G401 (cell line): ENCODE measurements at regions not wholly inside any gene's neighbourhood (a gene's known extent, or its start where the extent isn't known, plus 50 kb on each side); places are given as distances from the start of the nearest gene placed in this dataset.

Experiments used
- DNase-seq: peaks from one replicate; pipeline ENCODE4 v3.0.0-alpha.2; 2015; ENCODE audit warnings: low spot score
- in situ Hi-C: cut with HindIII; loops from 2 replicates; pipeline ENCODE4 v1.10.0; 2016; ENCODE audit warnings: low sequenced_read_pairs, mixed read lengths

DNA sequence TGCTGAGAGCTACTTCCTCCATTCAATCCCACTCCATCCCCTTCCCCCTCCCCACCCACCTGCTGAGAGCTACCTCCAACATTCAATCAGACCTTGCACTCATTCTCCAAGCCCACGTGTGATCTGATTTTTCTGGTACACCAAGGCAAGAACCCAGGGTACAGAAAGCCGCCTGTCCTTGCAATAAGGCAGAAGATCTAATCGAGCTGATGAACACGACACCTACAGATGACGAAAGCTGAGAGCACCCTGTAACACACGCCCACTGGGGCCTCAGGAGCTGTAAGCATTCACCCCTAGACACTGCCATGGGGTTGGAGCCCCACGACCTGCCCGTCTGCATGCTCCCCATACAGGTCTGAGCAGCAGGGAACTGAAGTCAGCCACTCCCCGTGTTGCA is 58.3 kb downstream of the TRIML1 start:
- in situ Hi-C loops, result no loop called here
- DNase-seq, result no peak

DNA sequence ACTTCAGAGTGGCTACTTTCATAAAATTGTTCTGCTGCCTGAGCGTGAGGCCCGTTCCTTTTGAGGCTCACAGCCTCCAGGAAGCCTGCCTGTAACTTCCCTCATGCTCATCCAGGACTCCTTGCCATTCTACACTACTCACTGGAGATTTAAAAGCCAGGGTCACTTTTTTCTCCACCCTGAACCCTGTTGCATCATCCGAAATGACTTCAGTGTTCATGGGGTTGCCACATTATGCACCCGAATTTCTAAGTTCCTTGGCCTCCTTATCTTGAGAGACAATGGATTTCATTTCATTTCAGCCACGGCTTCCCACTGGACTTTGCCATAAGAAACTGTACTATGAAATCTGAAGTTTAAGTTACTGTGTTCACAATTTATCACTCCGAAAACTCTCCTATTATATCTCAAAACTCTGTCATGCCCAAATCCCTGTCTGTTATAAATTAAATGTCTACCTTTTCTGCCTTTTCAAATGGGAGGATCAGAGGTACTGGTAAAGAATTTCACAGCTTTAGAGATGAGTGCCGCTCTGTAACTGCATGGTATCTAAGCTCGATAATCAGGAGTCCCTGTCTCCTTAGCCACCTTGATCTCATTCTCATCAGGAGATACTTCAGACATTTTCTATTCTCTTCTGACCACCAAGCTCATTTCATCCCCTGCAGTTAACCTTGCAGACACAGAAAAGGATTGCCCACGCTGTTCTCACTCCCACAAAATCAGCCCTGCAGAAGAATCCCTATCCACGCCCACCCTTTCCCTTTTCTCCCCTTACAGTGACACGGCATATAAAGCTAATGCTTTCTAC is 59.9 kb downstream of the TRIML1 start:
- in situ Hi-C loops, result no loop called here
- DNase-seq, result no peak

DNA sequence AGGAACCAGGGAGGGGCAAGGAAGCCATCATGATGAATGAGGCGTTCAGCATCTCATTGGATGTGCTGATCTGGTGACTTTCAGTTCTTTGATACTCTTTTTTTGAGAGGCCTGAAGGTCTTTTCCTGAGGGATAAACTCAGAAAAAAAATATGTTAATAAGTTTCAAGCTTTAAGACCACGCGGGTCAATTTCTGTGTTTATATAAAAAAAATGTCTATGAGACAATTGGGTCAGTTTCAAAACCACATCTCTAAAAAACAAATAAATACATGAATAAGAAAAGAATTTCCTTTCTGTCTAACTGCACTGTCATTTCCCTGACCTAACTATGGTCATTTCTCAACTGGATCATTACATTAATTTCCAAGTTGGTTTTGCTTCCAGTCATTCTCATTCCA is 62.6 kb downstream of the TRIML1 start:
- DNase-seq, result no peak
- in situ Hi-C loops, result no loop called here

DNA sequence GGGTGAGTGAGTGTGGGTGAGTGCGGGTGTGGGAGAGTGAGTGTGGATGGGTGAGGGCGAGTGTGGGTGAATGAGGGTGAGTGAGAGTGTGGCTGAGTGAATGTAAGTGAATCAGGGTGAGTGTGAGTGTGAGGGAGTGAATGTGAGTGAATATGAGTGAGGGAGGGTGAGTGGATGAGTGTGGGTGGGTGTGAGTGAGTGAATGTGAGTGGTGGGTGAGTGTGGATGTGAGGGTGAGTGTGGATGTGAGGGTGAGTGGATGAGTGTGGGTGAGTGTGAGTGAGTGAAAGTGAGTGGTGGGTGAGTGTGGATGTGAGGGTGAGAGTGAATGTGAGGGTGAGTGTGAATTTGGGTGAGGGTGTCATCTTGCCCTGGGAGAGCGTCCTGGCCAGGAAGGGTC is 67.5 kb downstream of the TRIML1 start:
- in situ Hi-C loops, result no loop called here

DNA sequence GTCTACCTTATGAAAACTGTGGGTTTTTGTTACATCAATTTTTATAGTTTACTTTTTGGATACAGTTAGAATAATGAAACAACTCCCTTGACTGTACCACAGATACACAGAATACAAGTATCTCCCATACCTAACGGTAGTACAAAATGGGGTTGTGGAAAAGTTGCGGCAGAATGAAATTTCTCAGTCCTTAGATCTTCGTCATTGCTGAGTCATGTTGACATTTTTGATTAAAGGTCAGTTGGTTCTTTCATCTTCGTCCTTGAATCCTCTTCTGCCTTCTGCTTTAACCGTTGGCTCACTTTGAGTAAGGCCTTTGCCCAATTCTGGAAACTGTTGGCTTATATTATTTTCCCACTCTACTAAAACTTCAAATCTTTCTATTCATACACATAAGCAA is 75.6 kb downstream of the TRIML1 start:
- DNase-seq, result no peak
- in situ Hi-C loops, result no loop called here

More for the DNA sequence above, 67.5 kb downstream of the TRIML1 start:
- no peak for DNase-seq

DNA sequence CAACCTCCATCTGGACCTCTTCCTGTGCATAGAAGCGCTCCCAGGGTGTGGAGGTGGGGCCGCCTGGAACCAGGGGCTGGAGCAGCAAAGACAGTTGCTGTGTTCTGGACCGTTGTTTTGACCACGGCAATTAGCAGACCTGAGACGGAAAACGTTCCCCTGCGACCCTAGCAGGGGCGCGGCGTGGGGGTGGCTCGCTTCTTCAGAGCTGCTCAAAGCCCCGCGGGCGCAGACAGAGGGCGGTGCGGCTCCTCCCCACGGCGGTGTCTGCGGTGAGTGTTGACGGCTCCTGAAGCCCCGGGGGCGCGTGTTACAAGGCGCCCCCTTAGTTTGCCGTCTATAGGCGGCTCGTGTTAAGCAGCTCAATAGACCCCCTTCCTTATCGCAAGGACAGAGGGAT is 79.2 kb downstream of the TRIML1 start:
- in situ Hi-C loops, result no loop called here
- DNase-seq, result no peak

DNA sequence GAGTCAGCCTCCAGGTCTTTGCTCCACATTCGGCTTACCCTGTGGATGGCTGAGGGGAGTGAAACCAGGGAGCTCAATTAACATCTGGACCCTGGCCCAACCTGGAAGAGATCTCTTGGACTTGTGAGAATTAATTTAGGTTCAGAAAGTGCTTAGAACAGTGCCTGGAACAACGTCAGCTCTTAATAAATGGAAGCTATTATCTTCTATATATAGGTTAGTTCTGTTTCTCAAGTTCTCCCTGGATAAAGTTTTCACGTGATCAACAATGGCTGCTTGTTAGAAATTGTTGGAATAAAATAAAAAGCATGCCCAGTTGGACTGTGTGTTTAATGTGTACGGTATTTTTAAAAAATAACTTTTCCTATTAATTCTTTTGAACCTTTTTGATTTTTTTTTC is 80.8 kb downstream of the TRIML1 start:
- in situ Hi-C loops, result no loop called here
- no peak for DNase-seq

DNA sequence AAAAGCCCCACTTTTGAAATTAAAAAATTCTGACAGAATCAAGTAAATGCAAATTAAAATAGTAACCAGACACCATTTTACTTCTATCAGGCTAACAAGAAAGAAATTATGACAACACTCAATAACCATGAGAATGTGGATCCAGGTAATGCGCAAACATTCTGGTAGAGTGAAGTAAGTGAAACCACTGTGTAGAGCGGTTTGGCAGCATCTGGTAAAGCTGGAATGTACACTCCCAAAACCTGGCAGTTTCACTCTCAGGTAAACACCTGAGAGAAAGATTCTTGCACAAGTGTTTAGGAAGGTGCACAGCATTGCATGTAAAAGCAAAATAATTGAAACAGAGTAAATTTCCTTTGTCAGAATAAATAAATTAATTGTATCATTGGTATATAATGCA is 81.8 kb downstream of the TRIML1 start:
- in situ Hi-C loops, result no loop called here

DNA sequence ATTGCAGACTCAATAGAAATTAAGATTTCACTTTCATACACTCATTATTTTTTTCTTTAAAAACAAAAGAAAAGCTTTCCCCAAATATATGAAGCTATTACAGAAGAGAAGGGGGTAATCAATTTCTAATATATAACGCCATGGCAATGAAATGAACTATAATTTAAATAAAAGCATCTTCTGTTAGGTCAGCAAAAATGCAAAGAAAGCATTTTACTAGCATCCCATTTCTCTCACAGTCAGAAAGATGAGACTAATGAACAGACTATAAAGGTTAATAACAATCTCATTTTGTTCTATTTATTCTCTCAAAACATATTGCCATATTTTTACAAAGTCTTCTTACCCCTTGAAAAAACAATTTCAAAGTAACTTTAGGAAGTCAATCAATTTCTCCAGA is 89.0 kb downstream of the TRIML1 start:
- no peak for DNase-seq
- in situ Hi-C loops, result no loop called here

More for the DNA sequence above, 81.8 kb downstream of the TRIML1 start:
- no peak for DNase-seq

DNA sequence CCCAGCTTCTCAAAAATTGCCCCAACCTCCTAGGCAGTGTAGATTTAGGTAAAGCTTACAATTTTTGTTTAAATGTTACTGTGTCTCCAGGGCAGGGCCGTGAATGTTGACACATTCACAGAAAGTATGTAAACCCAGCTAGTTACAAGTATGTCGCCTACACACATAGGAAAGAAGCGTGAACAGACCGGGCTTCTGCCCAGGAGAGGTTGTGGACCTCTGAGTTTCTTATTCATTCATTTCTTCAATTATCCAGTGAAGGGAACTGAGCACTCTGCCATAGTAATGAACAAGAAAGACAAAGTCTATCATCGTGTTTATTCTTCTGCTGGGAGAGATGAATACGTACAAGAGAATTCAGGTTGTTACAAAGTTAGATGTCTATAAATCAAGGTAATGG is 93.2 kb downstream of the TRIML1 start:
- DNase-seq, result no peak
- in situ Hi-C loops, result no loop called here

DNA sequence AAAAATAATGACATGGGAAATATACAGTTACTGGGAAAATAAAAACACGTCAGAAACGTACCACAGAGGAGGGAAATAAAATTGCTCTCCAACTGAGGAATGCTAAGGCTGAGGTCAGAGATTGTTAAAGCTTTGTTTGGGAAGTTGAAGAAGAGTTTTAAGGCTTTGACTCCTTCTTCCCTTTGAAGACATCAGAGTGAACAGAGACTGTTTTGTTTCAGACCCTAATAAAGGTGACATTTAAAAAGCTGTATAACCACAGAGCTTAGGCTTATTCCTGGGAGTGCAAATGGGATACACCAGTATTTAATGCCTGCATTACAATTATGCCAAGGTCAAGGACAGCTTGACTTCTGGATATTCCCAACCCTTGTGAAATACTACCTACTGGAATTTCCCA is 102.8 kb downstream of the TRIML1 start:
- no peak for DNase-seq
- in situ Hi-C loops, result no loop called here

DNA sequence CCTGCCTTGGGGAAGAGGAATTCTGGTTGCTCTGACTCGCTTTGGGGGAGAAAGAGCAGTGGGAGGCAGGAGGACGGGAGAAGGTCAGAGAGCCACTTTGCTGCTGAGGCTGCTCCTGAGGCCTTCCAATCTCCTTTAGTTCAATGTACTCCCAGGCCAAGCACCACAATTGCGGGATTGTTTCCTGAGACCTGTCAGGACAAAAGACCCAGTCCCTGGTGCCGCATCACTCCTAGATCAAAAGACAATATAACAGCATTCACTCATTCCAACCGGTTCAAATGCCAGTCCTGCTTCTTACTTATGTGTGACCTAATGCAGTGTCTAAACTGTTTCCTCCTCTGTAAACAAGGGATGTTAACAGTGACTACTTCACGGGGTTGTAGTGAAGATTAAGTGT is 106.4 kb downstream of the TRIML1 start:
- in situ Hi-C loops, result no loop called here
- DNase-seq, result no peak

DNA sequence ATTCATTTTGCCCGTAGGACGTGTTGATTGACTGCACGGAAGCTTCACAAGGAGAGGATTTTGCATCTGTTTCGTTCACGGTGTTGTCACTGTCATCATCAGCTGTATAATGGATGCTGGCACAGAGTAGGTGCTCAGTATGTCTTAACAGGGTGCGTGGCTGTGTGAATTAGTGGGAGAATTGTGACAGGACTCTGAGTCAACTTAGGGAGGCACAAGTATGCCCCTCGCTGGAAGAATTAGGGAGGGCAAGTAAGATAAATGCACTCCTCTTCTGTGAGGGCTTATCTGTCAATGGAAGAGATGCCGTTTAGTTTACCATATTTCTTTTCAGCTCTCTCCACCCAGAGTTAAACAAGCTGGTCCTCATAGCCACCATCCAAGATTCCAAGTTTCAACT is 107.2 kb downstream of the TRIML1 start:
- DNase-seq, result no peak
- in situ Hi-C loops, result no loop called here

DNA sequence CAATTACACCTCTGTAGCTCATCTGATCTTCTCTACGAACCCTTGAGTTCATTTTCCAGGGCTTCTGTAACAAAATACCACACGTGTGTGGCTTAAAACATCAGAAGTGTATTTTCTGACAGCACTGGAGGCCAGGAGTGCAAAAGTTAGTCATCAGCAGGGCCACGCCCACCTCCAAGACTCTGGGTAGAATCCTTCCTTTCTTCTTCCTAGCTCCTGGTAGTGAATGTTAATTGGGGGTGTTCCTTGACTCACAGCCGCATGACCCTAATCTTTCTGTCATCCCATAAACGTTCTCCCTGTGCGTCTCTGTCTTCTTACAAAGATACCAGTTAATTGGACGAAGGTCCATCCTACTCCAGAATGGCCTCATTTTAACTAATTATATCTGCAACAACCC is 115.0 kb downstream of the TRIML1 start:
- no peak for DNase-seq
- in situ Hi-C loops, result no loop called here

DNA sequence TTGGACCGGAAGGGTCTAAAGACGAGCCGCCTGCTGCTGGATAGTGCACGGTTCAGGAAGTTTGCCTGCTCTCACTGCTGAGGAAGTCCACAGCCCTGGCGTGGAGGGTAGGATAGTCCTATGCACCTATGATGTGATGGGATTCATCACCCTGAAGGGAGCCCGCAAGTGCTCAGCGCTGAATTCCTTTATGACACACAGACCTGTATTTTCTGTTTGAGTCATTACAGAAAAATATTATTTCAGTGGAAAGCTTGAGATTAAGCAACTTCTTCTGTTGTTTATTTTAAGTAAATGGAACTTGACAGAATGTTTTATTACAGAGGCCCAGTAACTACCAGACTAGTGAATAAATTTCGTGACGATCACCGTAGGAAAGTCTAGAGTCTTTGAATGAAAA is 123.2 kb downstream of the TRIML1 start:
- DNase-seq, result no peak
- in situ Hi-C loops, result no loop called here

DNA sequence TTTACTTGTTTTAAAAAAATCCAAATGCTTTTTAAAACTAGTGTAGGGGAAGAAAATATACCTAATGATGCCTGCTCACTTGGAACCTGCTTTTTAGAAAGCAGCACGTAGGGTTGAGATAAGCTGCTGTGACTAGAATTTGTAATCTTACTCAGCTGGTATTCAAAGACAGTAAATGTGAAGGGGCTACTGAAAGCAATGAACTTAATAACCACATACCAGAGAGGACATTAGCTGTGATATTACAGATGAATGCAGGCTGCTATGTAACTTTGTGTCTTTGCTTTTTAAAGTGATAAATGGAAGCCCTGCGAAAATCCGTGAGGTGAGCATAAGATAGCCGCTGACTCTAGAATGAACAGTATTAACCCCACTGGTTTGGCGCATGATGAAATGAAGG is 124.1 kb downstream of the TRIML1 start:
- DNase-seq, result no peak
- in situ Hi-C loops, result no loop called here

DNA sequence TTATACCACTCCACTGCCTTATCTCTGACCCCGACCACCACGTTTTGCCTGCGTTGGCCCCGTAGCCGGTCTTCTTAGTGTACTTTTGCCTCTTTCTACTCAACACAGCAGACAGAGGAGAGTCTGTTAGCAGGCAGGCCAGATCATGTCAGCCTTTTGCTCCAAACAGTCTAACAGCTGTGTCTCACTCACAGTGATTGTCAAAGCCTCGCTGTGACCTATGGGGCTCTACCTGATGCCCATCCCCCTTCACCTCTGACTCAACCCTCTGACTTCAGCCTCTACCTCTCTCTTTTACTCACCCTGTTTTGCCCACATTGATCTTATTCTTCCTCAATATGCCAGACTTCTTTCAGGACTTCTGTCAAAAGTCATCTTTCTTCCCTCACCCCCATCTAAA is 127.1 kb downstream of the TRIML1 start:
- no peak for DNase-seq
- in situ Hi-C loops, result no loop called here

DNA sequence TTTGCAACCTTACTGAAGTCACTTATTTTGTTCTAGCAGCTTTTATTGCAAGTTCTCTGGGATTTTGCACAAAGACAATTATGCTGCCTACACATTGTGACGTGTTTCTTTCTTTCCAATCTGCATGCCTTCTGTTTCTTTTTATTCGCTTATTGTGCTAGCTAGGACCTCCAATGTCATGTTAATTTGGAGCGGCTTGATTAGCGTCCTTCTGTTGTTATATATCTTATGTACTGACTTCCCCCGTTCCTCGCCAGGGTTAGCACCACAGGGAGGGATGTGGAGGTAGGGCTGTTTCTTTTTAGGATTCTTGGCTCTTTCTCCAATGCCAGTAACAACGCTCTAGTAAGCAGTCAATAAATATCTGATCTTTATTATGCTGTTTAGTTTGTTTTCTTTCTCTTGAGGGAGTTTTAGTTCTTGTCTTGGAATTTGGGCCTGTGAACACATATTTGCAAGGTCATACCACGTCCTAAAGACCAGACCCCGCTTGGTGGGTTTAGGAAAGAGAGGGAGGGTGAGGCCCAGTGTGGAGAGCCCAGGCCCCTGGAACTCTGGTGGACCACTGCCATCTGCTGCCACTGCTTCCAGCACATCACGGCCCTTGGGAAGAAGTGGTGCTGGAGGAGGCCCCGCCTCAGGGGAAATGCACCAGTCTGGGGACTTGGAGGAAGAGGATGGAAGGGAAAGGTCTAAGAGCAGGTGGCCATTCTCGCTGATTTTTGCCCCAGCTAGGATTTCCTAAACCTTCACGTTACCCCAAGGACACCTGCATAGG is 129.1 kb downstream of the TRIML1 start:
- no peak for DNase-seq
- in situ Hi-C loops, result no loop called here

DNA sequence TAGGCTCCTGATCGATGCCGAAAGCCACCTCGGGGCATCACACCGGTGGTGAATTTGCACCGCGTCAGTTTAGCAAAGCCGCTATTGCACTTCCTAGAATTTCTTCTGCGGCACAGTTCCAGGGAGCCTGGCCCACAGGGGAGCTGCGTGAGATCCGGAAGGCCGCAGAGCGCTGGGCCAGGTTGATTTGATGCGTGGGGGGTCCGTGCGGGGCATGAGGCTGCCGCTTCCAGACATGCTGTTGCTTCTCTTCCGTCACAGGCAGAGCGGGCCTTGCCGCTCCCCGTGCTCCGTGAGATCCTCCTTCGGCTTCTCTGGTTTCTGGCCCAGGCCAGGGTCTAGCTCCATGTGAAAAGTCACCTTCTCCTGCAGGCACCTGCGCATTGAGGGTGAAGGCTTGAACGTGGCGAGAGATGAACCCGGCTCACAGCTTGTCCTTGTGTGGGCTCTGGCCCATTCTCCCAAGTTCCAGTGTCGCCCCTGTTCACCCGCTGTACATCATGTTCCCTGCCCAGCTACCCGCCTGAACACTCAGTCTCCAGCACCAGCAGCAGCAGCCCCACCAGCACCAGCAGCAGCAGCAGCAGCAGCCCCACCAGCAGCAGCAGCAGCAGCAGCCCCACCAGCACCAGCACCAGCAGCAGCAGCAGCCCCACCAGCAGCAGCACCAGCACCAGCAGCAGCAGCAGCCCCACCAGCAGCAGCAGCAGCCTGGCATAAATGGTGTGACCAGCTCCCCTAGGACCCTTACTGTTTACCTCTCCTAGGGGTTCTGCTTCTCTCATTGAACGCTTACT is 131.2 kb downstream of the TRIML1 start:
- in situ Hi-C loops, result no loop called here
- DNase-seq, result no peak

DNA sequence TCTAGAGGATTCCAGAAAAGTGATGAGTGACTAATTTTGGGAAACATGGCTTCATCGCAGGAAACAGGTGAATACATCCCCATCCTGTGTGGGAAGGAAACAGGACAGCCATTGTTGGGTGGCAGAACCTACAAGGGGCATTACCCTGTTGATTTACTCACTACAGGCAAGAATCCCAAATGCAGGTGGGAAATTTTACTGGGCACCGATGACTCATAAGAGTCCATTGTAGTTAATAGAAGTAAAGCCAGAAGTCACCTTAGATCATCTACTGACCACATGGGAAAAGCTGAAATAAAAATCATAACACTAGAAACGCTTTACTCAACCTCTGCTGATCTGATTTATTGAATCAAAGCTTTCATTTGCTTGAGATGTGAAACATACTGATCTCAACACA is 136.4 kb downstream of the TRIML1 start:
- in situ Hi-C loops, result no loop called here
- DNase-seq, result no peak
